Stimulated activated CD8-positive, alpha-beta memory T cell treated with anti-CD3 and anti-CD28 coated beads, Interleukin-4, amount 100 ng/mL, for 48 hours (primary cell): ENCODE measurements at regions not wholly inside any gene's neighbourhood (a gene's known extent, or its start where the extent isn't known, plus 50 kb on each side); places are given as distances from the start of the nearest gene placed in this dataset.

ENCODE experiments used
- DNase-seq: peaks from one replicate; pipeline ENCODE4 v3.0.0-alpha.2; 2020

GRCh38 chr1:81032973-81033425 is 767.7 kb upstream of the ADGRL2 start:
- no peak for DNase-seq

GRCh38 chr1:81032374-81032773 is 768.4 kb upstream of the ADGRL2 start:
- no peak for DNase-seq

- DNase-seq: no peak
These were observed 770.3 kb upstream of the ADGRL2 start for GRCh38 chr1:81030441-81030840.

- DNase-seq: no peak
These were observed 771.5 kb upstream of the ADGRL2 start for GRCh38 chr1:81029266-81029665.

GRCh38 chr1:81023187-81023724 is 777.5 kb upstream of the ADGRL2 start:
- DNase-seq: no peak

GRCh38 chr1:81021134-81021533 is 779.6 kb upstream of the ADGRL2 start:
- no peak for DNase-seq

- no peak for DNase-seq
These were observed 780.2 kb upstream of the ADGRL2 start for GRCh38 chr1:81020506-81020905.

GRCh38 chr1:81010126-81010525 is 790.6 kb upstream of the ADGRL2 start:
- no peak for DNase-seq

- no peak for DNase-seq
These were observed 792.4 kb upstream of the ADGRL2 start for GRCh38 chr1:81008293-81008692.

- DNase-seq: no peak
These were observed 793.7 kb upstream of the ADGRL2 start for GRCh38 chr1:81007024-81007423.

GRCh38 chr1:81006502-81006901 is 794.2 kb upstream of the ADGRL2 start:
- DNase-seq: no peak

GRCh38 chr1:81004011-81004410 is 796.7 kb upstream of the ADGRL2 start:
- DNase-seq: no peak

- DNase-seq: no peak
These were observed 805.8 kb upstream of the ADGRL2 start for GRCh38 chr1:80994934-80995333.

- DNase-seq: no peak
These were observed 806.7 kb upstream of the ADGRL2 start for GRCh38 chr1:80994038-80994437.

- no peak for DNase-seq
These were observed 807.4 kb upstream of the ADGRL2 start for GRCh38 chr1:80993154-80993980.

- no peak for DNase-seq
These were observed 811.3 kb upstream of the ADGRL2 start for GRCh38 chr1:80989455-80989854.

GRCh38 chr1:80988926-80989325 is 811.8 kb upstream of the ADGRL2 start:
- no peak for DNase-seq

GRCh38 chr1:80987824-80988223 is 812.9 kb upstream of the ADGRL2 start:
- DNase-seq: no peak

- DNase-seq: no peak
These were observed 813.6 kb upstream of the ADGRL2 start for GRCh38 chr1:80987106-80987505.

- no peak for DNase-seq
These were observed 817.9 kb upstream of the ADGRL2 start for GRCh38 chr1:80982831-80983230.

GRCh38 chr1:80973101-80973500 is 827.6 kb upstream of the ADGRL2 start:
- DNase-seq: no peak

GRCh38 chr1:80966266-80966665 is 834.5 kb upstream of the ADGRL2 start:
- no peak for DNase-seq

- no peak for DNase-seq
These were observed 838.2 kb upstream of the ADGRL2 start for GRCh38 chr1:80962564-80962963.

GRCh38 chr1:80961464-80962190 is 839.1 kb upstream of the ADGRL2 start:
- DNase-seq: no peak
